GM18520 (cell line): ENCODE measurements at regions not wholly inside any gene's neighbourhood (a gene's known extent, or its start where the extent isn't known, plus 50 kb on each side); places are given as distances from the start of the nearest gene placed in this dataset.

Experiments
- ATAC-seq: cut with Tn5 transposase; IDR thresholded peaks from one replicate; pipeline ENCODE4 v1.9.1; 2021; ENCODE audit not compliant: unreplicated experiment

DNA sequence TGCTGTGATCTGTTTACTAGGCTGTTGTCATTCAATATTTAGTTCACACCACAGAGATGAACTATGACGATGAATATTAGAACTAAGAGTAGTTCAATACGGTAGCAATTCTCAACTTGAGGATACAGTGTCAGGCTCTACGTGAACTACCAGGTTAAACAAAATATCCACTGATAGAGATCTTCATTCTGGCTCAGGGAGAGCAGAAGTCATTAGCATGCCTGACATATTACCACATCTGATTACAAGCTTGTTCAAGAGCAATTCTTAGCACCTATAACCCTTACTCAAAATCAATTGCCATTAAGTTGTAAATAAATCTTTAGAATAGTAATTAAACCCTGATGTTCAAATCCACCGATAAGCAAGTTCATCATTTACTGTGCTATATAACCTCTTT is 207.2 kb downstream of the CHRM3 start:
- ATAC-seq, result no peak

DNA sequence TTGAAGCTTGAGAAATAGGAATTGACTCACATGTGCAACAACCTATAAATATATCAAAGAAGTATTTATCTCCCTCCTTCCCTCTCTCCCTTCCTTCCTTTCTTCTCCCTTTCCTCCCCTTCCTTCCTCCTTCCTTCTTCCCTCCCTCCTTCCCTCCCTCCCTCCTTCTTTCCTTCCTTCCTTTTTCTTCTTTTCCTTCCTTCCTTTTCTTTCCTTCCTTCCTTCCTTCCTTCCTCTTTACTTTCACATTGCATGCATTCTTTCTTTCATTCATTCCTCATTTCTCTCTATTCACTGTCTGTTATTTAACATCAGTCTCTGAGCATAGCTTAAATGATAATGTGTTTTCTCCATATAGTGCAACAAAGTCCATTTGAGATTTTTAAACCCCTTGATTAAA is 214.2 kb downstream of the CHRM3 start:
- no peak for ATAC-seq

DNA sequence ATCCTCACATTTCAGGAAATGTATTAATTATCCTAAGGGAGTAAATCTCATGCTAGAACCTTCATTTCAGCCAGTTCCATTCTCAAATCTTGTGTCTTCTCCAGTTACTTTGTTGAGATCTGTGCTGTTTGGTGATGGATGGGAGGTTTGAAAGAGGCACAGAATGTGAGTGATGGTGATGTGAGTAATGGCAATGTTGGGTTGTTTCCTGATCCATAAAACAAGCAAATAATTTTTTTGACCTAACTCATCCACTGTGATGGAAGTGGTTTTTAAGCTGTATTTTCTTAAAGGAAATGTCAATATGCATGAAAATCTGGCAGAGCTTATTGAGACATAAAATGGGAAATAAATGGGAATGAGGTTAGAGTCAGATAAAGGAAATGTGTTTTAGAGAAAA is 214.7 kb downstream of the CHRM3 start:
- no peak for ATAC-seq

DNA sequence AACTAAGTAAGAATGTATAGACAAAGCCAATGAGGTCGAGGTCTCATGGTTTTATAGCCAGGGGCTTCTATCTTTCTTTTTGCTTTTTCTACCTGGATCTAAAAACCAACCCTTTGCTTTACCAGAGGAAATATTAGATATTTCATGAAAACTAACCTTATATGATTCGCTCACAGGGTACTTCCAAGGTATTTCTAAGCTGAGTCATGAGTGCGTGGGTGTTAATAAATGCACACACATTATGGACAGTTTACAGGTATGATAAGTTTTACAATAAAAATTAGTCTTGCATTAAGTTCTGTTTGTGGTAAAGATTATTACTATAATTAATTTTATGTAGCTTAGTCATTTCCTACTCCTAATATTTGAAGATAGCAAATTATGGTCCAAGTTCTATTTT is 217.2 kb downstream of the CHRM3 start:
- ATAC-seq, result no peak

DNA sequence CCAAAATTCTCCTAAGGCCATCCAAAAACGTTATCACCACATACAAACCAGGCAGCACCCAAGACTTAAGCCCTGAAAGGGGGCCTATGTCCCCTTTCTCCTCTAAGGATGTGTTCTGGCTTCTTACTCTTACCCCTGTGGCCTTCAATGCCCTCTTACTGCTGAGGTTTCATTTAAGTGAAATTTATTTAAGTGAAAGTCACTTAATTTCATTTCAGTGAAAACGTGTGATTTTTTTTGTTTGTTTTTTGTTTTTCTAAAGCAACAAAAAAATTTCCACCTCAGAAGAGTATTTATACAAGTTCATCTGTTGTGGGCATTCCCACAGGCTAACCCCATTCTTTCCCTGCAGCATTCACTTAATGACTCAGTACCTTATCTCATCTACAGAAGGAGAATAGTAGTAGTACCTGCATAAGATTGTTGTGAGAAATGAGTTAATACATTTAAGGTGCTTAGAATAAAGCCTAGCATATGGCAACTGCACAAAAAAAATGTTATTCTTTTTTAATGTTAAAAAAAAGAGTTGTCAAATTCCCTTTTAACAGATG is 220.6 kb downstream of the CHRM3 start:
- ATAC-seq, result no peak

DNA sequence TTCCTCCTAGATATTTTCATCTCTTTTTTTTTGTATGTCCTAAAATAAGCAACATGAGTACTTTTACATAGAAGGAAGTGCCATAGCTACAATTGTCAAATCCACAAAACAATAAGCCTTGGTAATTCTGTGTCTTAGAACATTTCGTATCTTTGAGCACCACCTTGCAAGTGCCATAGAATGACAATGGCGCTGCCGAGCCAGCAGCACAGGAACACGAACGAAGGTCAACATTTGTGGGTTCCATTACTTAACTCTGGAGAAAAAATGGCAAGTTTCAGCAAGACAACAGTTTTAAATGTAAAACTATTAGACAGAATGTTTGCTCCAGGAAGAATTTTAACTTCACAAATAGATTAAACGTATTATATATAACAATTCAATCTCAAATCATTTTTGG is 222.1 kb downstream of the CHRM3 start:
- ATAC-seq, result no peak

DNA sequence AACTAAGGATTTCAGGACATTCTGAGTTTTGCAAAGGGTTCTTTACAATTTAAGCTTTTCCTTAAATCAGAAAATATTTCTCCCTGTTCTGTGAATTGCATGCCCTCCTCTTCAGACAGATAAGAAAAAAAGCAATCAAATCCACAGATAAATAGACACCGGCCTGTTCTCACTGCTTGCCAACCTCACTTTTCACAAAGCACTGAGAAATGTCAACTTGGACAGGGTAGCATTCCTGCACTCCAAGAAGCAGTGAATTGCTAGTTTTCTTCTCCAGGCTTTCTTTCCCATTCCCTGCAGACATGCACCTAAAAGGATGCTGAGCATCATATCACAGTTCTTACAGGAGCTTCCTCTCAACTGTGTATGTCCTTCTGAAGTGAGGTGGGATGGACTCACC is 226.0 kb downstream of the CHRM3 start:
- no peak for ATAC-seq

DNA sequence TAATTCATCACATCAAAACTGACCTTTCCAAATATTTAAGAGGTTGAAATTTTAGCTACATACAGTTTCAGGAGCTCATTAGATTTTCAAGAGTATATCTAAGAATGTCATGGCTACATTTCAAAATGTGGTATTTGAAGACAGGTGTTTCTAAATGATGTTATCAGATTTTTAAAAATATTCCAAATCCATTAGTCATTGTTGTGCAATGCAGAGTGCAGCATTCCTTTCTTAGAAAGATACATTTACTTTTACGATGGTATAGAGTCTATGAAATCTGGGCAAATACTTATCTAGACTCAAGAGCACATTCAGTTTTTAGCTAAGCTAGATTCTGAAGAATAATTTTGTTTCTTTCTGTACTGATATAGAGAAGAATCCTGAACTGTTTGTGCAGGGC is 230.3 kb downstream of the CHRM3 start:
- ATAC-seq, result no peak

DNA sequence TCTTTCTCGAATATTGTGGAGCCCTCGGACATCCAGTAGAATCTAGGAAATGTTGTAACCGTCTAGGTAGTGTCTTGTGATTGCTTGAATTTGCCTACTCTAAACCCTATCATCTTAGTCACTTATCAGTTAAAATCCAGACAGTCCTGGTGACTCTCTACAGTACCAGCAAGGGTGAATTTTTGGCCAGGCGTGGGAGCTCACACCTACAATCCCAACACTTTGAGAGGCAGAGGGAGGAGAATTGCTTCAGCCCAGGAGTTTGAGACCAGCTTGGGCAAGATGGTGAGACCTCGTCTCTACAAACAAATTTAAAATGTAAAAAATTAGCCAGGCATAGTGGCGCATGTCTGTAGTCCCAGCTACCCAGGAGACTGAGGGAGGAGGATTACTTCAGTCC is 230.9 kb downstream of the CHRM3 start:
- ATAC-seq, result no peak

DNA sequence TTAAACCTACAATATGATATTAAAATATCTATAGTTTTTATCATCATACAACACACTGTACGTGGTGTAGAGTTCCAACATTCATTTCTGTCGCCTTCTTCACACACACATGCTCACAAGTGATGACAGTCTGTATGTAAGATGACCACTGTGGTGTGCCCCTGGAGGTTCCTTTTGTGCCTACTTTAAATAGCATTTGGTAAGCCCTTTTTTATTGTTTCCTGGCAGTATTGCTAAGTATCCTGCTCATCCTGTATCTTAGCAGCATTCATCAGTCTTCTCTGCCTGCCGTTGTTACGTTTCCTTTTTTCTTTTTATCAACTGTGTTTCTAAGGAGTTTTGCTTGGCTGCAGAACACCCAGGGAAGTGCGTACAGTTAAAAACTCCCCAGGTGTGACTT is 231.4 kb downstream of the CHRM3 start:
- no peak for ATAC-seq

DNA sequence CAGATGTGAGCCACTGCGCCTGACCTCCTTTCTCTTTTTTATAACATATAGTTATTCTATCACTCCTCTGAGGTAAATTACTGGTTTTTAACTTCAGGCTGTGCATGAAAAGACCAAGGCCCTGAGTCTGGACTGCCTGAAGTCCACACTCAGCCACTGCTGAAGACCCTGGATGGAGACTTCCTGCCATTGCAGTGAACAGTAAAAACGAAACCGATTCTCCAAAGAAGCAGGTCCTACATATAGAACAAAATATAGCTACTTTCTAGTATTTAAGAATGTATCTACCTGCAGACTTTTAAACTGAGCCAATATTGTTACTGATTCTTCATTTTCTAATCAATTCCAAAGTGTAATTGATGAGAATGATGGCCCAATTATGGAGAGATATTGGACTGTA is 232.8 kb downstream of the CHRM3 start:
- ATAC-seq, result no peak

DNA sequence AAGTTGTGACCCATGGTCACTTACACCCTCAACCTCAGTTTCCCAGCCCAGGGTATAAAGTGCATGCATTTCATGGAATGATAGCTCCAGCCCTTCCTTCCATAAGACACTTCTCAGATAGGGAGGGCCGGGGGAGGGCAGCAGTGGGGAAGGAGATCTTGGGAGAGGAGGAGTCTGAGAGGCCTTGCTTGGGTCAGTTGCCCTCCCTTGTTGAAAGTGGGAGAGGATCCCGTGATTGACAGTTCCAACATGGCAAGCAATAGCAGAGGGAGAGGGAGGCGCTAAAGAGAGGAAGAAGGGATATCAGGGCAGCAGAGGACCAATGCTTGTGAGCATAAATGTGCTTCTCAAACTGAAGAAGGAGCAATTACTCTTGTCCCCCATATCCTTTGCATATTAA is 244.4 kb downstream of the CHRM3 start:
- no peak for ATAC-seq

DNA sequence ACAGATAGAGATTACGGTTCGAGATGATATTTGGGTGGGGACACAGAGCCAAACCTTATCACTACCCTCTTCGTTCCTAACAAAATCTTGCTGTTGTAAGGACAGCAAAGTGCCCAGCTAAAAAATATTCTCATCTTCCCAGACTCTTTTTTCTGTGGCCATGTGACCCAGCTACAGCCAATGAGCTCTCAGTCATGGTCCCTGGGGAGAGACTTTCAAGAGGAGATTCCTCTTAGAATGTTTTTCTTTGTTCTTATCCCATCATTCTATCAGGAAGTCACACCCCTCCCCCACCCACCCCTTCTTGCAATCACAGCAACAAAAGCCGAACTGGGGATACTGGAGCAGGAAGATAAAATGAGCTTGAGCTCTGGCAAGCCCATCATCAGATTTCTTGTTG is 247.1 kb downstream of the CHRM3 start:
- no peak for ATAC-seq

DNA sequence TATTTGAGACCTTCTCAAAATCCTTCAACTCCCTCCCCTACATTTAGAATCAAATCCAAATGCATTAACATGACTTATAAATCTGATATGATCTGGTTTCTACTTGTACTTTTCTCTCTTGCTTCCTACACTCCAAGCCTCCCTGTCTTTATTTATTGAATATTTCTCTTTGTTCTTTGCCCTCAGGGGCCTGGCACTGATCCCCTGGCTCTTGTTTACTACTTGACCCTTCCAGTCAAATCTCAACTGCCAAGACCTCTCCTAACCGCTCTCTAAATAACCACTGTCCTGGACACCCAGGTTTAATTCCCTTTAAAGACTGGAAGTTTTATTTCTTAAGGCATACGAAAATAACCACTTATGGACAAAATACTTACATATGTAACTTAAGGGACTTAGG is 248.9 kb downstream of the CHRM3 start:
- ATAC-seq, result no peak

DNA sequence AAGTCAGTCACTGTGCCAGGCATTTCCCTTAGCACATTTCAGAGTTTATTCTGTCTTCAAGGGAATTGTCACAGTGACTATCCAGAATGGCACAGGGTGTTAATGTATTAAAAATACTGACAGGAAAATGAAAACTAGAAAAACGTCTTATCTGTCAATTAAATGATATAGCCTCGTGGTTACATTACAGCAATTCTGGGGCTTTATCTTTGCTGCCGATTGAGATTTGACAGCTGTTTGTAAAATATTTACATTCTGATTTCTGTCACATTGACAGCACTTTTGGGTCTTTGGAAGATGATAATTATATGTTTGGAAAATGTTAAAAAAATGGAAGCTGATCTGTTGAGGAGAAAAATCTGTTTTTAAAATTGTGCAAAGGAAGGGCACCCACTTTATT is 250.0 kb downstream of the CHRM3 start:
- no peak for ATAC-seq

DNA sequence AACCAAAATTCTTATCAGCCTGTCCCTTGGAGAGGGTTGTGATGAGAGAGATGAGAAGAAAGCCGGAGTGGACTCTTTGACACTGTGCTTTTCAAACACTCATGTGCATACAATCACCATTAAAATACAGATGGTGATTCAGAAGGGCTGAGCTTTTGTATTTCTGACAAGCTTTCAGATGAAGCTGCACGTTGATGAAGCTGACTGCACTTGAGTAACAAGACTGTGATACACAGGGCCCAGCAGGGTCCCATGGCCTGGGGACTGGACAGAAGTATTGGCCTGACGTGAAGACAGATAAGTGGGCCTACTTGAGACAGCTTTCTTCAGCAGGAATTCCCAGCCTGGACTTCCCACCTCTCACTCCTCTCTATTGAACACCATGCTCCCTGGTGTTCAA is 258.2 kb downstream of the CHRM3 start:
- ATAC-seq, result no peak

DNA sequence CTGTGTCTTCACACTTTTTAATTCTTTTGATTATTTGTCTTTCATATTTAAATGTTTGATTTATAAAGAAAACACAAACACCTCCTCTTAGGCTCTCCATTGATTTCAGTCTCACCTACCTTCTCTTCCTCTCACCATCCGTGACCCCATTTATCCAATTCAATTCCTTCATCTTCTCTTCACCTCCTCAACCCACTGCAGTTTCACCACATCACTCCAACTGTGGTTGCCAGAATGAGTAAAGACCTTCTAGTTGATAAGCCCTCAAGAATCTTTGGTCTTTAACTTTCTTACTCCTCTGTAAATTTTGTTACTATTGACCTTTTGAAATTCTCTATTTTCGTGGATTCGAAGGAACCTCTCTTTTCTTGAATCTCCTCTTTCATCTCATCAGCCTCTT is 260.7 kb downstream of the CHRM3 start:
- ATAC-seq, result no peak

DNA sequence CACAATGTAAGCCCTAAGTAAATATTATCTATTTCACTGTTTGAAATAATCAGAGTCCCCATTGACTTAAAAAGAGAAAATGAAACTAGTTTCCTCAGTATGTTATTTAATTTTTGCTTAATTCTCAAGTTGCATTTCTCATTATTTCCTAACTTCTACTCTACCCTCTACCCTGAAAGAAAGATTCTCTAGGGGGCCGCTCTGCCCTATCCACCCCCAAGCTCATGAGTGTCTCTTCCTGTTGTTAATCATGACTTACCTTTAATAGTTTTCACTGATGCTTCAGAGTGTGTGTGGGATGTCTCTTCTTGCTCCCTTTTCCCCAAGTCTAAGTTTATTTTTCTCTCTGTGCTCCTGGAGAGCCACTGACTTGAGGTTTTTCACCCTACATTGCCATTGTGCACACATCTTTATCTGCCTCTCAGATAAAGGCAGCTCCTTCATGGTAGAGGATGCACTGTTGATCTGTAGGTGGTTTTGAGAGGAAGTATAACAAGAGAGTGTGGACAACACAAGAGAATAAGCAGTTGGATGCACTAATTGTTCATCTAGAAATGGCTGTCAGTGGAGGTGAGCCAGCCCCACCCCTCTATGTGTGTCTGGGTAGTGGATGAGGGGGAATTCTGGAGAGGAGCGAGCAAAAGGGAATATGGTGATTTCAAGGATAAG is 261.7 kb downstream of the CHRM3 start:
- no peak for ATAC-seq

DNA sequence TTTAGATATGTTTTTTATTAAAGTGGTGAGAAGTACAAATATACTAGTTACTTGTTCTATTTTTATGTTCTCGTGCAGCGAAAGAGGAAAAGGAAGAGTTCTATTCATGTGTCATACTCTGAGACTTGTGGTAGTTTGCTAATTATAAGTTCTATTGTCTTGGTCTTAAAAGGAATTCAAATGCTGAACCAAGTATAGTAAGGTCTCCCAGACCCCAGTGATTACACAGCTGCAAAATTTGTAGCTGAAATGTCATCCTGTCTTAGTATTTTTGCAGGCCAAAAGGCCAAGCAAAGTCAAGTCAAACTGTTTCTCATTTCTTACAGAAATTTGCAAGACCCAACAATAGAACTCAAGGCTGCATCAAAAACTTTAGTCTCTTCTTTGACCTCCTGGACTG is 268.7 kb downstream of the CHRM3 start:
- no peak for ATAC-seq

DNA sequence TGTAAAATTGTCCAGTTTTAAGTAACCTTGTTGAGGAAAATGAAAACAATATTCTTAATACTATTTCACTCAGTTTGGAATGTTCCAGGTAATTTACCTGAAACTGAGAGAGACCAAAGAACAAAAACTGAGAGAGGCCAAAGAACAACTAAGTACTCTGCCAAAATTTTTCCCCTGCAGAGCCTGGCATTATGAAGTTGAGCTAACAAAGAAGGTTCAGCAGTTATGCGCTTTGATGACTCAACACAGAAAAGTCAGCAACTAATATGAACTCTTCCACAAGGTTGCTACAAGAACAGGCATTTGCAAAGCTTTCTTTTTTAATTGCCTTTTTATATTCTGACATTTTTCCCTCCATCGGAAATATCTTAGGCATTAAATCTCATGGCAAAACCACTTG is 270.9 kb downstream of the CHRM3 start:
- ATAC-seq, result no peak

DNA sequence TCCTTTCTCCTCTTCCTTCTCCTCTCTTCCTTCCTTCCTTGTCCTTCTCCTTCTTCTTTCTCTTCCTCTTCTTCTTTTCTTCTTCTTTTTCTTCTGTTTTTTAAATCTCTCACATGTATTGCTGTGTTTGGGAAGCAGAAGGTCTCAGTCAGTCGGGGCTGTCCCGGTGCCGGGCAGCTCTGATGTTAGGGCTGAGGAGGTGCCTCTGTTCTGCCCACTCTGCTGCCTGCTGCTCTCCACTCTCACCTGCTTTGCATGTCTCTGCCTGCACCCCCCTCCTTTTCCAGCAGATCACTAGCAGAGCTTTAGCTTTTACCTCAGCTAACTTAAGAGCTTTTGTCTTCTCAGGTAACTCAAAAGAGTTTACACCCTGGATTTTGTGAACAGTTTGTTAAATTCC is 276.6 kb downstream of the CHRM3 start:
- no peak for ATAC-seq

DNA sequence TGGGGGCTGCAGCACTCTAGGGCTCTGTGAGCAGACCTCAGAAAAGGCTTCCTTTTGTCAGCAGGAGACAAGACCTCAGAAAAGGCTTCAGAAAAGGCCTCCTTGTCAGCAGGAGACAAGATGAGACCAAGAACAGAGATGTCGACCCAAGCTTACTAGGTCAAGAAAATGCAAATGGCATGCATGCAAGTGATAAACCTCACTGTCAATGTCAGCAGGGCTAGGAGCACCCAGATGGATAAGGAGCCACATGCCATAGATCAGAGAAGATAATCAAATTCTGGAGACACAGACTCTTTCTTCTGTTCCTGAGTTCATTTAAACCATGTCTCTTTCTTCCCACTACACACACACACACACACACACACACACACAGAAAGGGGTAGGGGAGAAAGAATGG is 285.9 kb downstream of the CHRM3 start:
- no peak for ATAC-seq

DNA sequence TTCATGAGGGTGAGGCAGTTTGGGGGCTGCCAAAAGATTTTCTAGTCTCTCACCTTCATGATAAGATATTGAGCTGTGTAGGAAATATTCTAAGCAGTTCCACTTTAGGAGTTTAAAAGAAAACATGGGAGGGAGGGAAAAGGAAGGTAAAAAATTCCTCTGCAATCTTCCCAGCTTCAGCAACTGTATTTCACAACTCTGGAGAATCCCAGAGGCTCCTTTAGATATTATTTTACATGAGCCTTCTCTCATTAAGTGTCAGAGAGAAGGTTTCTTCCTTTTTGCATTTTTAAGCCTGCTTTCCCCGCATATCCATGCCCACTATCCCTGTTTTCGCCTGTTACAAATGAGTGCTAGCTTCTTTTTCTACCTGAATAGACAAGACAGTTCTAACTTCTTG is 289.4 kb downstream of the CHRM3 start:
- no peak for ATAC-seq
